Tongue (tissue), 1 donor: ENCODE measurements at regions not wholly inside any gene's neighbourhood (a gene's known extent, or its start where the extent isn't known, plus 50 kb on each side); places are given as distances from the start of the nearest gene placed in this dataset.
A peak's percentile ranks its signal among the peaks of the same experiment; 100 is the strongest.

Experiments
- DNase-seq: peaks from one replicate; pipeline ENCODE4 v3.0.0-alpha.2; 2015

GRCh38 chr12:124517260-124518050 lies 50.0 kb downstream of the NCOR2 start:
- DNase-seq, result peak; percentile 96

- no peak for DNase-seq
Observed at GRCh38 chr12:124516850-124517249, 50.6 kb downstream of the NCOR2 start.

GRCh38 chr12:124515981-124516380 lies 51.4 kb downstream of the NCOR2 start:
- no peak for DNase-seq

DNA sequence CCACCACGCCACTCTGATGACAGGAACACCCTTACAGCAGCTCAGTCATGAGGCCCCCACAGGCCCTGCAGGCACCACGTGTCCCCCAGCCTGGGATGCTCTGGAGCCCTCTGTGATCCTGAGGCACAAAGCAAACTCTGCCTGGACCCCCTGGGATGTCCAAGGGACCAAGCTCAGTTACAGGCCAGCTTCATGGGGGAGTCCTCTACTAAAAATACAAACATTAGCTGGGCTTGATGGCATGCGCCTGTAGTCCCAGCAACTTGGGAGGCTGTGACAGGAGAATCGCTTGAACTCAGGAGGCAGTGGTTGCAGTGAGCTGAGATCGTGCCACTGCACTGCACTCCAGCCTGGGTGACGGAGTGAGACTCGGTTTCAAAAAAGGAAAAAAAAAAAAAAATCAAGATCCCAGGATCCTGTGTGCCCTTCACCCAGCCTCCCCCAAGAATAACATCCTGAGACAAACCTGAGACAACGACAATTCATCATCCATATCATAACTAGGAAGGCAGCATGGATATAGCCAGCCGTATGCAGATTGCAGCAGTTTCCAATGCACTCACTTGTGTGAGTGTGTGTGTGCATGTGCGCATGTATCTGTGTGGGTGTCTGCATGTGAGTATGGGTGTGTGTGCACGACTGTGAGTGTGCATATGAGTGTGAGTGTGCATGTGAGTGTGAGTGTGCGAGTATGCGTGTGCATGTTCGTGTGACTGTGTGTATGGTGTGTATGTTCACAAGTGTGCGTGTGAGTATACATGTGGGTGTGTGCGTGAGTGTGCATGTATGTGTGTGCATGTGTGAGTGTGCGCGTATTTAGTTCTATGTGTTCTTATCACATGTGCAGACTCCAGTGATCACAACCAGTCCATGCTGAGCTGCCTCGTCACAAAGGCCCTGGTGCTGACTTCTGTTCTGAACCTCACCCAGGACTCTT lies 52.1 kb downstream of the NCOR2 start:
- no peak for DNase-seq

GRCh38 chr12:124514145-124514995 lies 53.0 kb downstream of the NCOR2 start:
- DNase-seq, result no peak

DNA sequence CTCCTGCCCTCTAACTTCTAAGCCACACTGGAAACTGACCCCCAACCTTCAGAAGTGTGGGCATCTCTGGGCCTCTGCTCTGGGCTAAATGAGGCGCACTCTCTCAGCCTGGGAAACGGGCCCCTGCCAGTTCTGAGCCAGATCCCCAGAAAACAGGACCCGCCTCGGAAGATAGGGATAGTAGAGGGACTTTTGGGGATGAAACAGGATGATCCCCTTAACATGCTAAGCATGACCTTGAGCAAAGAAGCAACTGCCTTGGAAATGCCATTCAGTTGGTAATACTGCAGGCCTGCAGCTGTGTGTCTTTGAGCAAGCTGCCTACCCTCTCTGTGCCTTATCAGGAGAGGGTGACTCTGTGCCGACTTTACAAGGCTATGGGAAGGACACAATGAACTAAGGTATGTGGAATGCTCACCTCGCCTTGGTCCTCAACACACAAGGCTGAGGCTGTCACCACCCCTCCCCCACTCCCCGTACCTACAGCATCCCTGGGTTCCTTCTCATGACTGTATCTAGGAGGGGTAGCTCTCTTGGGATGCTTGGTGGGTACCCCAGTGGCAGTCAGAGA lies 54.0 kb downstream of the NCOR2 start:
- DNase-seq, result no peak

DNA sequence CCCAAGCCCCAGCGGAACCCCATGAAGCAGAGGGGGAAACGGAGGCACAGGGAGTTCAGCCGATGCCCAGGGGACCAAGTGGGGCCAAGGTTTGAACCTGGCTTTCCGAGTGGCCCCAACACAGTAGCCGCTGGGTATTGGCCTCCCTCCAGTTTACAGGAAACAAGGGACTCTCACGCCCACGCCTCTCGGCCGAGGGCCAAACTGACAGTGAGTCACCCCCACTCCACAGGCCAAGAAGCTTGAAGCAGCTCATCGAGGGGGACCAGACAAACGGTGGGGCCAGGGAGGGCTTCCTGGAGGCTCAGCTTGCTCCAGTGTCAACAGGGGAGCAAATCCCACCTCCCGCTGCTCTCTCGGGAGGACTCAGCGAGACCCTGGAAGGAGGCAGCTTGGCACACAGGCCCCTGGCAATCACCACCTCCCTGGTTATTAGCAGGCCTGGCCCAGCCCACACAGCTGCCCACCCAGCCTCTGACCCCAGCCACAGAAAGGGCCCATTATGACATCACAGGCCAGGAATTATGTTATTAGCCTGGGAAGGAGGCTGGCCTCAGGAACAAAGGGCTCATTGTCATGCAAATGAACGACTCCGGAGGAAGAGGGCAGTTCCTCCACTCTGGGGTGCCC lies 54.6 kb downstream of the NCOR2 start:
- peak; percentile 93 for DNase-seq

GRCh38 chr12:124511259-124511985 lies 56.0 kb downstream of the NCOR2 start:
- no peak for DNase-seq

- DNase-seq, result no peak
Observed at GRCh38 chr12:124510301-124510970, 57.0 kb downstream of the NCOR2 start.

GRCh38 chr12:124509676-124510300 lies 57.6 kb downstream of the NCOR2 start:
- peak; percentile 70 for DNase-seq

DNA sequence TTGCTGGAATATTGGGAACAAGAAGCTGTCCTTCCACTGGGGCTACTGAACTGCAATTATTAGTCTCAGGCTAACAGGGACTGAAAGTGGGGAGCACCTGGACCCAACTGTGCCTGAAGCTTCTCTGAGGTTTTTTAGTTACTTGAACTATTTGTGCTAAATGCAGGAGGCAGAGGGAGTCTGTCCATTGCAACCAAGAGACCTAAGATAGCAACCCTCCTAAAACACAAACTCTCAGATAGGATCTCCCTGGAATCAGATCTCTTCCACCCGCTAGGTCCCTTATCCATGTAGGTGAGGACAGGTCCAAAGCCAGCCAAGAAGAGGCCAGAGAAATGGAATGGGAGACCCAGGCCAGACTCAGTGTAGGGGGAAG lies 58.1 kb downstream of the NCOR2 start:
- no peak for DNase-seq

- DNase-seq, result no peak
Observed at GRCh38 chr12:124508381-124509079, 58.9 kb downstream of the NCOR2 start.

GRCh38 chr12:124507188-124508109 lies 60.0 kb downstream of the NCOR2 start:
- DNase-seq, result peak; percentile 96

GRCh38 chr12:124506832-124507153 lies 60.6 kb downstream of the NCOR2 start:
- DNase-seq, result no peak

GRCh38 chr12:124506145-124506831 lies 61.1 kb downstream of the NCOR2 start:
- DNase-seq, result peak; percentile 85

DNA sequence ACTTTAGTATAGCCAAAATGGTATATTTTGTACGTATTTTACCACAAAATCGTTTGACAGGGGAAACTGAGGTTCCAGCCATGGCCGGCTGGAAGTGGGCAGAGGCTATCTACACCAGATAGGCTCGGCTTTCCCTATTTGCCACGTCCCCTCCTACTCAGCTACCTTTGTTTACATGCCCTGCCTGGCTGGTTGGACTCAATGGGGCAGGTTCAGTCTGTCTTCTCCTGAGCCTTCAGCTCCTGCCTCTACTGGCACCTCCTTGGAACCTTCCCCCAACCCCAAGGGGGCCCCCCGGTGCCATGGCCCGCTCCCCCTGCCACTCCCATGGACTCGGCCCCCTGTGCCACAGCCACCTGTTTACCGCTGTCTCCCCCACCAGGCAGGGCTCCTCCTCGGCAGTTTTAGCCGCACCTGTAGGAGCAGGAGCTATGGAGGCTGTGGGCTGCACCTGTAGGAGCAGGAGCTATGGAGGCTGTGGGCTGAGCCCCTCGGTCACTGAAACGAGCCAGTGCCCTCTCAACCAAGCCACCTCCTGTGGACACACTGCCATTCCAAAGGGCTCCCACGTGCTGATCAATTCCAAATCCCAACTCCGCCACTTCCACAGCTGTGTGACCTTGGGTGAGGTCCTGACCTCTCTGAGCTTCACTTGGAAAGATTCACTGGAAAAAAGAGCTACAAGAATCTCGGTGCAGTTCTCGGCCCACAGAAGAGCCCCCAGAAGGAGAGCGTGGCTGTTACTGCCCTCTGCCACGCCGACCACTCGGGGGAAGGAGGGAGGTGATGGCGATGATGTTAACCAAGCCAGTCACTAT lies 62.2 kb downstream of the NCOR2 start:
- DNase-seq, result no peak
